ENCODE measurements at regions not wholly inside any gene's neighbourhood (a gene's known extent, or its start where the extent isn't known, plus 50 kb on each side); places are given as distances from the start of the nearest gene placed in this dataset.

- DNase-seq (ENCODE audit: low read depth, low spot score) (no peak), FAIRE-seq (no peak)
- no peak overlapping the region for H3K27ac ChIP-seq (ENCODE audit: insufficient read depth, low read depth, low read length)
- dilution Hi-C loops (cut with MboI; ENCODE audit: extremely low pct_ligation_motif_present, low sequenced_read_pairs), result no loop called here
- no peaks in the 10 kb centered on the region for H3K27me3 ChIP-seq (ENCODE audit: control insufficient read depth in 2 of 2, insufficient read depth in 2 of 2, low read length in 2 of 2)
- no peaks in the 10 kb centered on the region for H3K9me3 ChIP-seq (replicated peaks; ENCODE audit: control insufficient read depth, insufficient read depth, low read length)
- no peak overlapping the region for H3K9ac ChIP-seq (replicated peaks; ENCODE audit: extremely low read depth, insufficient read depth, low read length)
- POLR2A ChIA-PET, result no interaction called here
- no peak overlapping the region for H3K4me3 ChIP-seq (replicated peaks in 1 of 3; ENCODE audit: insufficient read depth in 1 of 3, low read depth in 1 of 3, low read length in 3 of 3)
- no TSS peak for BruUV-seq (replicated peaks)
- intact Hi-C loops (cut with micrococcal nuclease), result no loop called here
- no peaks in the 10 kb centered on the region for H3K79me2 ChIP-seq (ENCODE audit: control insufficient read depth, insufficient read depth, low read length)
- CTCF ChIA-PET, result no interaction called here
- no peak overlapping the region for H2AFZ ChIP-seq (ENCODE audit: low read depth, low read length)
- no peaks in the 10 kb centered on the region for H4K20me1 ChIP-seq (replicated peaks; ENCODE audit: control insufficient read depth, extremely low read depth, insufficient read depth, low read length)
- no peaks in the 10 kb centered on the region for H3K36me3 ChIP-seq (ENCODE audit: control insufficient read depth in 2 of 2, extremely low read depth in 1 of 2, insufficient read depth in 2 of 2, low read length in 2 of 2)
- H3K9me1 ChIP-seq (replicated peaks; ENCODE audit: control insufficient read depth, extremely low read depth, insufficient read depth, low read length), result no peaks in the 10 kb centered on the region
- H3K4me2 ChIP-seq (ENCODE audit: insufficient read depth, low read length), result no peak overlapping the region
- TF ChIP-seq POLR2A (IDR thresholded peaks at IDR 0.05; ENCODE audit: low read depth, low read length) (no peak), POLR2AphosphoS5 (IDR thresholded peaks at IDR 0.05; ENCODE audit: insufficient read depth, low read depth, low read length) (no peak), MYC (IDR thresholded peaks at IDR 0.05; ENCODE audit: low read depth, low read length) (no peak), GATA2 (IDR thresholded peaks at IDR 0.05; ENCODE audit: insufficient read depth, insufficient read length, low read depth, low read length) (no peak), EZH2 (IDR thresholded peaks at IDR 0.05; ENCODE audit: borderline replicate concordance, low read depth, low read length, severe bottlenecking) (no peak), JUN (IDR thresholded peaks at IDR 0.05; ENCODE audit: borderline replicate concordance, insufficient read depth, insufficient read length, low read depth) (no peak), CTCF (IDR thresholded peaks at IDR 0.05; ENCODE audit: extremely low read depth in 1 of 2, insufficient read depth in 1 of 2, low read depth in 1 of 2, low read length in 2 of 2) (no peak), FOS (IDR thresholded peaks at IDR 0.05; ENCODE audit: borderline replicate concordance, insufficient read depth, low read length) (no peak)
- TF ChIP-seq, protein P1, sequence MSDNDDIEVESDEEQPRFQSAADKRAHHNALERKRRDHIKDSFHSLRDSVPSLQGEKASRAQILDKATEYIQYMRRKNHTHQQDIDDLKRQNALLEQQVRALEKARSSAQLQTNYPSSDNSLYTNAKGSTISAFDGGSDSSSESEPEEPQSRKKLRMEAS (IDR thresholded peaks at IDR 0.05; ENCODE audit: insufficient read depth, insufficient read length), result no peak
- H3K4me1 ChIP-seq (ENCODE audit: control insufficient read depth, extremely low read depth, insufficient read depth, low read length), result no peaks in the 10 kb centered on the region
Measured at GRCh38 chr3:153266619-153267018, 104.6 kb downstream of the RAP2B start.
